ENCODE measurements at regions not wholly inside any gene's neighbourhood (a gene's known extent, or its start where the extent isn't known, plus 50 kb on each side); places are given as distances from the start of the nearest gene placed in this dataset.

DNA sequence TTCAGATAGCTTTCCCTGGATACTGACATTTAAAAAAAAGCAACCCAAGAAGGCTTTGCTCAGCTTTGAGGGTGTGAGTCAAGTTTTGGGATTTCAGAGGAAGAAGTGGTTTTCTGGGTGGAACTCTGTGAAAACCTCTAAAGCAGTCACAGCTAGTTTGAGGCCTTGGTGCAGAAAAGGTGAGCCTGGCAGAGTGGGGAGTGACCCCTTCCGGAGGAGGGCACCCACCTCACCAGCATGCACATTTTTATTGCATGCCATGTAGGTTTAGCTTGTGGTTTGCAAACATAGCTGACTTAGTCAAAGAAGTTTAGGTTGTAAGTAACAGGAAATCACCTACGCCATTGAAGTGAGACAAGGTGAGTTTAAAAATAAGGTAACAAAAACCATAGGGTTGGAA is 146.8 kb upstream of the PMEPA1 start:
- TF ChIP-seq, protein P1, sequence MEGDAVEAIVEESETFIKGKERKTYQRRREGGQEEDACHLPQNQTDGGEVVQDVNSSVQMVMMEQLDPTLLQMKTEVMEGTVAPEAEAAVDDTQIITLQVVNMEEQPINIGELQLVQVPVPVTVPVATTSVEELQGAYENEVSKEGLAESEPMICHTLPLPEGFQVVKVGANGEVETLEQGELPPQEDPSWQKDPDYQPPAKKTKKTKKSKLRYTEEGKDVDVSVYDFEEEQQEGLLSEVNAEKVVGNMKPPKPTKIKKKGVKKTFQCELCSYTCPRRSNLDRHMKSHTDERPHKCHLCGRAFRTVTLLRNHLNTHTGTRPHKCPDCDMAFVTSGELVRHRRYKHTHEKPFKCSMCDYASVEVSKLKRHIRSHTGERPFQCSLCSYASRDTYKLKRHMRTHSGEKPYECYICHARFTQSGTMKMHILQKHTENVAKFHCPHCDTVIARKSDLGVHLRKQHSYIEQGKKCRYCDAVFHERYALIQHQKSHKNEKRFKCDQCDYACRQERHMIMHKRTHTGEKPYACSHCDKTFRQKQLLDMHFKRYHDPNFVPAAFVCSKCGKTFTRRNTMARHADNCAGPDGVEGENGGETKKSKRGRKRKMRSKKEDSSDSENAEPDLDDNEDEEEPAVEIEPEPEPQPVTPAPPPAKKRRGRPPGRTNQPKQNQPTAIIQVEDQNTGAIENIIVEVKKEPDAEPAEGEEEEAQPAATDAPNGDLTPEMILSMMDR (IDR thresholded peaks at IDR 0.05; ENCODE audit: insufficient read depth, missing control alignments), result no peak
- no peak for DNase-seq (ENCODE audit: insufficient read length, low spot score)

DNA sequence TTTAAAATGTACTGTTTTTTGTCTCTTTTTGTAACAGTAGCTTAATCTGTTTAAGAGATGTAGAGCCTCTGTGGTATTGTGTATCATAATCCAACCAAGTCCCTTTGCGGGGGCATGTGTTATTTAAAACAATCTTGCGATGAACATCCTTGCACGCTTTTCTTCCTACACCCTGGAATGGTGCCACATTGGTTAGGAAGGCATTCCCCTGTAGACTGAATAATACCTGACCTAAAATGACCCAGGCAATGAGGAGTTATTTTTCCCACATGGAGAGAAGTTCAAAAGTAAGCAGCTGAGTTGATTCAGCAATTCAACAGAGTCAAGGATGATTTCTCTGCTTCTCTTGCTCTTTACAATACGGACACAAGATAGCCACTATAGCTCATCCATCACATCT is 142.0 kb upstream of the PMEPA1 start:
- TF ChIP-seq, protein P1 (IDR thresholded peaks at IDR 0.05; ENCODE audit: insufficient read depth, missing control alignments), result no peak
- DNase-seq (ENCODE audit: insufficient read length, low spot score) (no peak), FAIRE-seq (no peak)

More for the DNA sequence above, 146.8 kb upstream of the PMEPA1 start:
- FAIRE-seq, result no peak

DNA sequence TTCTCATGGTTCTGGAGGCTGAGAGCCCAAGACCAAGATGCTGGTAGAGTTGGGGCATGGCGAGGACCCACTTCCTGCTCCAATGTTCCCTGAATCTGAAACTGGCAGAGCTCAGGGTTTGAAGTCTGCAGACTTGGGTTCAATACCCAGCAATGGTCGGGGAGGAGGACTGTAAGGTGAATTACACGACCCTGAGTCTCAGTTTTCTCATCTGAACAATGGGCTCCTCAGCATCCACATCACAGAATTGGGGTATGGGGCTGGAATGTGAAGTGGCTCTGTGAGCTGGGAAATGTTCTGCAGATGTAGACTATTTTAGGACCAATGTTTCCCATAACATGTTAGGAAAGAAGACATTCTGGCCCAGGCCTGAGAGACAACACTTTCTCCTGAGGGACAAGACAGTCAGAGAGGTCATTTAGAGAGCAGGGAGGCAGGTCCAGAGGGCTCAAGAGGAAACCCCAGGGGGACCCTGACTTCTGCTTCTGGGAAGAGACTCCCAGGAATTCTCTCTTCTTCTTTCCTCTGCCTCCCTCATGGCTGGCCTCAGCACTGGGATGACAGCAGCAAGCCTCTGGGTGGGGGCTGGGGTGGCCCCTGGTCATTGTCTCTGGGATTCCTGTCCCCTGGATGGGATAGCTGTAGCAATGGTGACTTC is 141.3 kb upstream of the PMEPA1 start:
- DNase-seq (ENCODE audit: insufficient read length, low spot score) (no peak), FAIRE-seq (no peak)
- TF ChIP-seq, protein P1 (IDR thresholded peaks at IDR 0.05; ENCODE audit: insufficient read depth, missing control alignments), result no peak

DNA sequence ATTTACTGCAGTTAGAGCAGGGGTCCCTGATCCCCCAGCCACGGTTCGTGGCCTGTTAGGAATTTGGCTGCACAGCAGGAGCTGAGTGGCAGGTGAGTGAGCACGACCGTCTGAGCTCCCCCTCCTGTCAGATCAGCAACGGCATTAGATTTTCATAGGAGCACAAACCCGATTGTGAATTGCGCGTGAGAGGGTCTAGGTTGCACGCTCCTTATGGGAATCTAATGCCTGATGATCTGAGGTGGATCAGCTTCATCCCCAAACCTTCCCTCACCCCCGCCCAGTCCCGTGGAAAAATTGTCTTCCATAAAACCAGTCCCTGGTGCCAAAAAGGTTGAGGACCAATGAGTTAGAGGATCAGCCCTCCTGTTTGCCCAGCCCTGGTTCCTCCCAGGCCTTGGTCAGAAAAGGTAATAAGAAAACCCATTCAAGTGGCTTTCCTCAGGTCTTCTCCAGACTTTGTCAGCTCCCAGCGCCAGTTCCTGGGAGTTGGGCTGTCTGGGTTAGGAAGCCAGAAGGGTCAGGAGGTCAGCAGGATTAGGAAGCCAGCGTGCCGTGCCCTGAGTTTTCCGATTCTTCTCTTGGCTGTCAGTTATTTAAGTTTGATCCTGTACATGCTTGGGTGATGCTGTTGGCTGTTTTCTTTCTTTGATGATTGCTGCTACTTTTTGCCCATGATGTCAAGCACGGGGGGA is 139.9 kb upstream of the PMEPA1 start:
- no peak for FAIRE-seq

DNA sequence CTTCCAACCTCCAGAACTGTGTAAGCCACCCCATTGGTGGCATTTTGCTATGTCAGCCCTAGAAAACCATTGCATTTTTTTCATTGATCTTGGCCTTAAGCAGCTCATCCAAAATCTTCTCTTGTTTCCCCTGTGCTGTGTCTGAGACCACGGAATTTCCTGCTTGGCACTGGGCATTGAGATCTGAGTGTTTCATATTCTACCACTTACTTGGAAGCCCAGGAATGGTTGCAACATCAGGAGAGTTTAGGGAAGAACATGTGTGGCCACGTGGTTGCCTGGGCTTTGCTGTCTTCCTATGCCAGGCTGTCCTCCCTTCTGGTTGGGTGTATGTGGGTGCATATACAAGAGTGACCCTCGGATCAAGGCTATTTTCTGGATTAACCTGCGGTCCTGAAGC is 139.3 kb upstream of the PMEPA1 start:
- FAIRE-seq (no peak), DNase-seq (ENCODE audit: insufficient read length, low spot score) (no peak)
- TF ChIP-seq, protein P1 (IDR thresholded peaks at IDR 0.05; ENCODE audit: insufficient read depth, missing control alignments), result no peak

More for the DNA sequence above, 139.9 kb upstream of the PMEPA1 start:
- DNase-seq (ENCODE audit: insufficient read length, low spot score), result no peak
- TF ChIP-seq, protein P1 (IDR thresholded peaks at IDR 0.05; ENCODE audit: insufficient read depth, missing control alignments), result no peak

DNA sequence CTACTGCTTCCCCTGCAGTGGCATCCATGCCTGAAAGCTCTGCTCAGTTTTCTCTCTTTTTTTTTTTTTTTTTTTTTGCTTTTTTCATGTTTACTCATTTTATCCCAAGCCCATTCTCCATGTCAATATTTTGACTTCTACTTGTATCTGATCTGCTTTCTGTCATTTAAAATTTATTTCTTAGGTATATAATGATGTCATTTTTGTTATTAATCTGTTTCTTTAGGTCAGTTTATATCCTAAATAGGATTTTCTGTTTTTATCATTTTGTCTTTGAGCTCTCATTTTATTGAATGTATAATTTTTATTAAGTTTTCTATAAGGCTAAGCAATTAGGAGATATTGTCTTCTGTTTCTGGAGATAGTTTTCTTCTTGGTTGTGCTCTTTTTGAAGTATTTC is 138.5 kb upstream of the PMEPA1 start:
- DNase-seq (ENCODE audit: insufficient read length, low spot score), result no peak
- no peak for FAIRE-seq
- TF ChIP-seq, protein P1 (IDR thresholded peaks at IDR 0.05; ENCODE audit: insufficient read depth, missing control alignments), result no peak

DNA sequence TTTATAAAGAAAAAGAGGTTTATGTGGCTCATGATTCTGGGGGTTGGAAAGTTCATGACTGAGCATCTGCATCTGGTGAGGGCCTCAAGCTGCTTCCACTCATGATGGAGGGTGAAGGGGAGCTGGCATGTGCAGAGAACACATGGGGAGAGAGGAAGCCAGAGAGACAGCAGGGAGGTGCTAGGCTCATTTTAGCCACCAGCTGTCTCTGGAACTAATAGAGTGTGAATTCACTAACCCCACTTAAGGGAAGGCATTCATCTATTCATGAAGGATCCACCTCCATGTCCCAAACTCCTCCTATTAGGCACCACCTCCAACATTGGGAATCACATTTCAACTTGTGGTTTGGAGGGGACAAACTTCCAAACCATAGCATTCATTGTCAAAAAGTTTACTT is 137.3 kb upstream of the PMEPA1 start:
- TF ChIP-seq, protein P1 (IDR thresholded peaks at IDR 0.05; ENCODE audit: insufficient read depth, missing control alignments), result no peak
- FAIRE-seq, result no peak
- no peak for DNase-seq (ENCODE audit: insufficient read length, low spot score)
